HG03025 (cell line): ENCODE measurements at regions not wholly inside any gene's neighbourhood (a gene's known extent, or its start where the extent isn't known, plus 50 kb on each side); places are given as distances from the start of the nearest gene placed in this dataset.
"Not testable (repeated sequence)": the region's sequence is repeated elsewhere in the genome, so short reads cannot be mapped to it uniquely, and the experiment has no call there.

Source experiments
- ATAC-seq: cut with Tn5 transposase; IDR thresholded peaks from one replicate; pipeline ENCODE4 v1.9.1; 2021; ENCODE audit warnings: mild to moderate bottlenecking, moderate library complexity; ENCODE audit not compliant: unreplicated experiment, low FRiP score

DNA sequence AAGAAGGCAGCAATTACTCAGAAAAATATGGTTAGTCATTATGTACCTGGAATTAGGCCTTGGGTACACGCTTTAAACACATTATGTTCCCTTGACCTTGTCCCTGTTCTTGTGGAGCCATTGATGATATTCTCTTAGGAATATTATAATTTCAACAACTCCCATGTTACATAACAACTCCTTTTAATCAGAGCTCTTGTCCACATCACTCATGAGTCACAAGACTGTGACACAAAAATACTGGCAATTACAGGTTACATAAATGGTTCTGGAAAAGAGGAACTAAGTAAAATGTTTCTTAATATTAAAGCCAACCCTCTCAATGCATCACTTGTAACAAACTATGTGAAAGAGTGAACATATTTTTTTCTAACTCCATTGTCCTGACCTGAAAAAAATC, 143.8 kb upstream of the PCLO start:
- no peak for ATAC-seq

- ATAC-seq, result no peak
Observed at GRCh38 chr7:83305027-83305426, 142.3 kb upstream of the PCLO start.

DNA sequence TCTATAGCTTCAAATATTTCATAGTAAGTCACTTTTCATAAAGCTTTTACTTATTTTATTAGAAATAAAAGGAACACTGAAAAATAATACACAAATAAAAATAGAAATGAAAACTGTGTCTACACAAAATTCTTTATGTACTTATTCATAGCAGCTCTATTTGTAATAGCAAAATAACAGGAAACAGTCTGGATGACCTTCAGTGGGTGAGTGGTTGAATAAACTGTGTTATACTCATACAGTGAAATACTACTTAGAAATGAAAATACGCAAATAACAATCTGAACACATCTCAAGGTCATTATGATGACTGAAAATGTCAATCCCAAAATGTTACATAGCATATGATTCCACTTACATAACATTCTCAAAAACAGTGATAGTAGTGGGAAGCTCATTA, 138.7 kb upstream of the PCLO start:
- ATAC-seq, result no peak

DNA sequence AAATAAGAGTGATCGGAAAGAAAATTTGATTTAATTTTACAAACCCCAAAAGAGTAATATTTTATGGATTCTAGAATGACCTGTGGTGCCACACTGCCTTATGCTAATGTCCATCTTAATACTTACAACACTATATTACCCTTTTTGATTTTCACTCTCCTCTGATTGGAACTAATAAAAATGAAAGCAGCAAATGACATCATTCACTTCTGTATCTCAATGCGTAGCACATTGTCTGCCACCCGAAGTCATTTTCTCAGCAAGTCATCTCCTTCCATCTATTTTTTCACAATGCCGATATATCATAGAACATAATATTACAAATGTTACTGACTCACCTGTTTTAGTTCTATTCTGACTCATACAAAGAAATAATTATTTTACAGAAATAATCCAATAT, 127.5 kb upstream of the PCLO start:
- no peak for ATAC-seq

- no peak for ATAC-seq
Observed at GRCh38 chr7:83289419-83289993, 126.8 kb upstream of the PCLO start.

- ATAC-seq, result no peak
Observed at GRCh38 chr7:83280671-83281070, 118.0 kb upstream of the PCLO start.

GRCh38 chr7:83276250-83276649, 113.6 kb upstream of the PCLO start:
- no peak for ATAC-seq

DNA sequence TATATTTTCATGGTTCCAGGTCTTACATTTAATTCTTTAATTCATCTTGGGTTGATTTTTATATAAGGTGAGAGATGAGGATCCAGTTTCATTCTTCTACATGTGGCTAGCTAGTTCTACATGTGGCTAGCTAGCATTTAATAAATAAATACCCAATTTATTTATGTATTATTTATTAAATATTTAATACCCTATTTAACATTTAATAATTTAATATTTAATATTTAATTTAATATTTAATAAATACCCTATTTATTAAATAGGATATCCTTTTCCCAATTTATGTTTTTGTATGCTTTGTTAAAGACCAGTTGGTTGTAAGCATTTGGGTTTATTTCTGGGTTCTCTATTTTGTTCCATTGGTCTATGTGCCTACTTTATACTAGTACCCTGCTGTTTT, 111.0 kb upstream of the PCLO start:
- no peak for ATAC-seq

- ATAC-seq, result no peak
Observed at GRCh38 chr7:83271212-83272099, 108.8 kb upstream of the PCLO start.

- no peak for ATAC-seq
Observed at GRCh38 chr7:83270407-83270806, 107.7 kb upstream of the PCLO start.

- ATAC-seq, result no peak
Observed at GRCh38 chr7:83267141-83267631, 104.5 kb upstream of the PCLO start.

- ATAC-seq, result not testable (repeated sequence)
Observed at GRCh38 chr7:83263442-83264034, 100.9 kb upstream of the PCLO start.

DNA sequence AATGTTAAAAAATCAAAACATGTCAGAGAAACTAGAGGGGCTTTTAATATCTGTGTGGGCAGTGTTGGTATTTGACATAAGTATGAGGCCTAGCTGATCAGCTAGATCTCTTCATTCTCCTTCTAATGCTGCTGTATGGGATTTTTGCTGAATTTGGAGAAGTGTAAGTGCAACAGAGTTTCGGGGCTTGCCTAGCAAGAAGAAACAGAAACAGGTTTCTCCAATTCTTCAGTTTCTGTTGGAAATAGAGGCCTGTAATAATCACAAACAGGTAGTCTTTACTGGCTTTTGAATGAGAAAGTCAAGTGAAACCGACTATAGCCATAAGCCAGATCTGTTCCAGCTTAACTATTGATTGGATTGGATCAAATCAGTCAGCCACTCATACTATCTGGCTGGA, 96.4 kb upstream of the PCLO start:
- peak; percentile 50 for ATAC-seq

DNA sequence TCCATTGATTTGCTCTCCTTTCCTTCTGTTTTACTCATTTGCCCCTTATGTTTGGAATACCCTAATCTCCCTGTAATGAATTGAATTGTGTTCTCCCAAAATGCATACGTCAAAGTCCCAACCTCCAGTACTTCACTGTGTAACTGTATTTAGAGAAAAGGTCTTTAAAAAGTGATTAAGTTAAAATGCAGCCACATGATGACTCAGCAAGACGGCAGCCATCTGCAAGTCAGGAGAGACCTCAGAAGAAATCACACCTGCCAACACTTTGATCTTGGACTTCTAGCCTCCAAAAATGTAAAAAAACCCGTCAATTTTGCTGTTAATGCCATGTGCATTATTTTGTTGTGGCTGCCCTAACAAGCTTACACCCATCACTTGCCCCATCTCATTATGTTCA, 85.3 kb upstream of the PCLO start:
- ATAC-seq, result no peak

- ATAC-seq, result not testable (repeated sequence)
Observed at GRCh38 chr7:83219231-83219630, 56.5 kb upstream of the PCLO start.

DNA sequence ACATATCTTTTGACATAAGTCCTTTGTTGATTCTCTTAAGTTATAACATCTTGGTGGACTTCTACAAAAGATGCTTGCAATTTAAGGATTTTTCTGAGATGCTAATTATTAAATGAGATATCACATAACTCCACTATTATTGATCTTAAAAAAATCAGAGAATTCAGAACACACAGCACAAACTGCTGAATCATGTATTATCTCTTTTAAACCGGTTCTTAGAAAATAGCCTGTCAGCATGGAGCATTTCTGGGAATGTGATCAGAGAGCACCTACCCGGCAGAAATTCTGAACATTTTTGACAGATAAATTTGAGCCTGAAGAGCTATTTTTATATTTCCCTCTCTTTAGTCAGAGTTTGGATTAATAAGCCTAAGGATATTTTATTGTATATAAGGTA, 50.2 kb upstream of the PCLO start:
- no peak for ATAC-seq
